ENCODE measurements at regions not wholly inside any gene's neighbourhood (a gene's known extent, or its start where the extent isn't known, plus 50 kb on each side); places are given as distances from the start of the nearest gene placed in this dataset.

GRCh38 chr2:226451486-226451885 is 348.1 kb downstream of the IRS1 start:
- TF ChIP-seq CTCF (IDR thresholded peaks at IDR 0.05; ENCODE audit: insufficient read depth, low read length): no peak
- no peak for TF ChIP-seq POLR2AphosphoS5 (IDR thresholded peaks at IDR 0.05; ENCODE audit: low read depth)
- TF ChIP-seq REST (IDR thresholded peaks at IDR 0.05; ENCODE audit: insufficient replicate concordance, low read depth): no peak
- no peak for TF ChIP-seq GABPA (IDR thresholded peaks at IDR 0.05; ENCODE audit: low read depth)
